A673 (cell line): ENCODE measurements at regions not wholly inside any gene's neighbourhood (a gene's known extent, or its start where the extent isn't known, plus 50 kb on each side); places are given as distances from the start of the nearest gene placed in this dataset.

Source experiments
- BruUV-seq: library from RNA; stranded (reverse); fragments of 400-500 nt; replicated peaks from 2 replicates; lab custom pipeline; 2021; lab: Mats Ljungman, UMichigan
- CTCF ChIA-PET: fragments of 300-600 bp; sonication (Branson Sonifier 250); formaldehyde crosslinking; loops from one replicate; lab custom pipeline; 2022; ENCODE audit warnings: antibody characterized with exemption; lab: Charles Lee
- POLR2A ChIA-PET: fragments of 300-600 bp; sonication (Branson Sonifier 250); formaldehyde crosslinking; loops from one replicate; lab custom pipeline; 2022; ENCODE audit warnings: antibody characterized with exemption; ENCODE audit not compliant: low non-redundant PET; lab: Charles Lee
- DNase-seq: peaks from one replicate; pipeline ENCODE4 v3.0.0-alpha.2; 2015; ENCODE audit warnings: low spot score
- H3K27ac ChIP-seq: fragments of 200-600 bp; sonication (generic); 2 replicates; pipeline ENCODE4 v1.5.1; 2016; ENCODE audit warnings: mixed run types, low read depth, mild to moderate bottlenecking, mixed read lengths, antibody characterized with exemption, low read length; ENCODE audit not compliant: poor library complexity, severe bottlenecking
- H3K27me3 ChIP-seq: fragments of 200-600 bp; sonication (generic); replicated peaks from 2 replicates; pipeline ENCODE4 v1.6.1; 2017; ENCODE audit warnings: mixed run types, low read depth, mild to moderate bottlenecking, mixed read lengths, antibody characterized with exemption, low read length; ENCODE audit not compliant: insufficient read depth, poor library complexity
- H3K36me3 ChIP-seq: fragments of 200-600 bp; sonication (generic); 2 replicates; pipeline ENCODE4 v1.6.1; 2016; ENCODE audit warnings: mixed run types, mild to moderate bottlenecking, mixed read lengths, antibody characterized with exemption, low read length; ENCODE audit not compliant: insufficient read depth, poor library complexity, severe bottlenecking
- H3K4me1 ChIP-seq: fragments of 200-600 bp; sonication (generic); 2 replicates; pipeline ENCODE4 v1.6.1; 2017; ENCODE audit warnings: mixed run types, mild to moderate bottlenecking, mixed read lengths, antibody characterized with exemption, low read length; ENCODE audit not compliant: insufficient read depth, poor library complexity, severe bottlenecking
- H3K4me3 ChIP-seq: fragments of 200-600 bp; sonication (generic); 2 replicates; pipeline ENCODE4 v1.5.1; 2016; ENCODE audit warnings: low read depth, mixed run types, mild to moderate bottlenecking, mixed read lengths, low read length; ENCODE audit not compliant: poor library complexity, severe bottlenecking
- H3K9me3 ChIP-seq: fragments of 200-600 bp; sonication (generic); 2 replicates; pipeline ENCODE4 v1.6.1; 2016; ENCODE audit warnings: mixed run types, low read depth, mild to moderate bottlenecking, mixed read lengths, antibody characterized with exemption, low read length; ENCODE audit not compliant: poor library complexity, severe bottlenecking
- CTCF ChIP-seq: fragments of 300-800, 200-600 bp; sonication (generic); conservative IDR thresholded peaks from 2 replicates; pipeline ENCODE4 v1.5.1; 2017; ENCODE audit warnings: low read depth, mild to moderate bottlenecking, antibody characterized with exemption, low read length, moderate library complexity, mixed read lengths
- EZH2 ChIP-seq: fragments of 200-600 bp; sonication (generic); IDR thresholded peaks from 2 replicates; pipeline ENCODE4 v1.6.1; 2017; ENCODE audit warnings: borderline replicate concordance, low read depth, mild to moderate bottlenecking, mixed read lengths, antibody characterized with exemption, low read length; ENCODE audit not compliant: poor library complexity, severe bottlenecking
- intact Hi-C: fragments of 100-400 bp; cut with micrococcal nuclease; formaldehyde crosslinking; loops from one replicate; pipeline ENCODE4 v1.10.0; 2022; ENCODE audit not compliant: unreplicated experiment

- Histone ChIP-seq H3K36me3 (no peaks in the 10 kb centered on the region), H3K27me3 (no peaks in the 10 kb centered on the region), H3K4me3 (no peak overlapping the region), H3K27ac (no peak overlapping the region), H3K4me1 (no peaks in the 10 kb centered on the region), H3K9me3 (peaks cover 3% of the 10 kb centered on the region)
- intact Hi-C loops: no loop called here
- TF ChIP-seq CTCF (no peak), EZH2 (no peak)
- POLR2A ChIA-PET: no interaction called here
- CTCF ChIA-PET: no interaction called here
- no peak for DNase-seq
- no TSS peak for BruUV-seq
Measured at GRCh38 chr22:48313175-48313830, 1514.4 kb downstream of the BRD1 start.

GRCh38 chr22:48310740-48311139 is 1516.9 kb downstream of the BRD1 start:
- Histone ChIP-seq H3K9me3 (peaks cover 3% of the 10 kb centered on the region), H3K4me1 (no peaks in the 10 kb centered on the region), H3K4me3 (no peak overlapping the region), H3K27ac (no peak overlapping the region), H3K27me3 (no peaks in the 10 kb centered on the region), H3K36me3 (no peaks in the 10 kb centered on the region)
- ChIA-PET CTCF (no interaction called here), POLR2A (no interaction called here)
- no TSS peak for BruUV-seq
- intact Hi-C loops: no loop called here
- DNase-seq: no peak
- no peak for TF ChIP-seq EZH2
- TF ChIP-seq CTCF: no peak

- no peaks in the 10 kb centered on the region for H3K4me1 ChIP-seq
- H3K9me3 ChIP-seq: peaks cover 3% of the 10 kb centered on the region
- BruUV-seq: no TSS peak
- POLR2A ChIA-PET: no interaction called here
- no peak overlapping the region for H3K27ac ChIP-seq
- CTCF ChIA-PET: no interaction called here
- intact Hi-C loops: no loop called here
- TF ChIP-seq CTCF (no peak), EZH2 (no peak)
- no peak overlapping the region for H3K4me3 ChIP-seq
- no peaks in the 10 kb centered on the region for H3K36me3 ChIP-seq
- H3K27me3 ChIP-seq: no peaks in the 10 kb centered on the region
- DNase-seq: no peak
Measured at GRCh38 chr22:48310289-48310688, 1517.4 kb downstream of the BRD1 start.
